Hepatocyte (in vitro differentiated cells): ENCODE measurements at regions not wholly inside any gene's neighbourhood (a gene's known extent, or its start where the extent isn't known, plus 50 kb on each side); places are given as distances from the start of the nearest gene placed in this dataset.

Source experiments
- DNase-seq: peaks from one replicate; pipeline ENCODE4 v3.0.0-alpha.2; 2016; ENCODE audit warnings: low spot score
- H2AFZ ChIP-seq: fragments of 200-600 bp; sonication (generic); 2 replicates; pipeline ENCODE4 v1.6.0; 2016; ENCODE audit warnings: antibody characterized with exemption, mild to moderate bottlenecking
- H3K27ac ChIP-seq: fragments of 200-600 bp; sonication (generic); 2 replicates; pipeline ENCODE4 v1.5.1; 2016; ENCODE audit warnings: mild to moderate bottlenecking
- H3K27me3 ChIP-seq: fragments of 200-600 bp; sonication (generic); 2 replicates; pipeline ENCODE4 v1.6.1; 2016
- H3K36me3 ChIP-seq: fragments of 200-600 bp; sonication (generic); replicated peaks from 2 replicates; pipeline ENCODE4 v1.5.1; 2016; ENCODE audit warnings: low read depth; ENCODE audit not compliant: insufficient read depth
- H3K4me1 ChIP-seq: fragments of 200-600 bp; sonication (generic); 2 replicates; pipeline ENCODE4 v1.5.1; 2016; ENCODE audit warnings: mild to moderate bottlenecking, moderate library complexity; ENCODE audit not compliant: insufficient read depth
- H3K4me2 ChIP-seq: fragments of 200-600 bp; sonication (generic); 2 replicates; pipeline ENCODE4 v1.6.0; 2016
- H3K4me3 ChIP-seq: fragments of 200-600 bp; sonication (generic); 2 replicates; pipeline ENCODE4 v1.5.1; 2016; ENCODE audit warnings: mild to moderate bottlenecking
- H3K79me2 ChIP-seq: fragments of 200-600 bp; sonication (generic); 2 replicates; pipeline ENCODE4 v1.6.0; 2017; ENCODE audit warnings: mild to moderate bottlenecking
- H3K9me2 ChIP-seq: fragments of 200-600 bp; sonication (generic); replicated peaks from 2 replicates; pipeline ENCODE4 v1.6.0; 2017; ENCODE audit warnings: mild to moderate bottlenecking; ENCODE audit not compliant: insufficient read depth
- H3K9me3 ChIP-seq: fragments of 200-600 bp; sonication (generic); 2 replicates; pipeline ENCODE4 v1.5.1; 2016; ENCODE audit warnings: low read depth, mild to moderate bottlenecking
- H4K20me1 ChIP-seq: fragments of 200-600 bp; sonication (generic); 2 replicates; pipeline ENCODE4 v1.6.0; 2016; ENCODE audit warnings: mild to moderate bottlenecking; ENCODE audit not compliant: insufficient read depth, poor library complexity, severe bottlenecking
- EZH2 ChIP-seq: fragments of 200-600 bp; sonication (generic); IDR thresholded peaks from 2 replicates; pipeline ENCODE4 v1.6.1; 2016; ENCODE audit warnings: antibody characterized with exemption, mild to moderate bottlenecking, borderline replicate concordance
- EZH2phosphoT487 ChIP-seq: fragments of 200-600 bp; sonication (generic); IDR thresholded peaks from one replicate; pipeline ENCODE4 v1.6.1; 2018; ENCODE audit warnings: antibody characterized with exemption, mild to moderate bottlenecking, low read depth, moderate library complexity; ENCODE audit not compliant: unreplicated experiment, severe bottlenecking
- WGBS: methylation state at CpG from one replicate; pipeline ENCODE4 v1.1.6; 2016; ENCODE audit warnings: low lambda C conversion rate; ENCODE audit errors: missing lambda C conversion rate; 5-methylcytosine and 5-hydroxymethylcytosine counted together
- TF ChIP-seq, protein P1 (sequence below): fragments of 200-600 bp; sonication (generic); IDR thresholded peaks from 2 replicates; pipeline ENCODE4 v1.5.1; 2016; ENCODE audit warnings: antibody characterized with exemption, mild to moderate bottlenecking; ENCODE audit not compliant: poor library complexity

DNA sequence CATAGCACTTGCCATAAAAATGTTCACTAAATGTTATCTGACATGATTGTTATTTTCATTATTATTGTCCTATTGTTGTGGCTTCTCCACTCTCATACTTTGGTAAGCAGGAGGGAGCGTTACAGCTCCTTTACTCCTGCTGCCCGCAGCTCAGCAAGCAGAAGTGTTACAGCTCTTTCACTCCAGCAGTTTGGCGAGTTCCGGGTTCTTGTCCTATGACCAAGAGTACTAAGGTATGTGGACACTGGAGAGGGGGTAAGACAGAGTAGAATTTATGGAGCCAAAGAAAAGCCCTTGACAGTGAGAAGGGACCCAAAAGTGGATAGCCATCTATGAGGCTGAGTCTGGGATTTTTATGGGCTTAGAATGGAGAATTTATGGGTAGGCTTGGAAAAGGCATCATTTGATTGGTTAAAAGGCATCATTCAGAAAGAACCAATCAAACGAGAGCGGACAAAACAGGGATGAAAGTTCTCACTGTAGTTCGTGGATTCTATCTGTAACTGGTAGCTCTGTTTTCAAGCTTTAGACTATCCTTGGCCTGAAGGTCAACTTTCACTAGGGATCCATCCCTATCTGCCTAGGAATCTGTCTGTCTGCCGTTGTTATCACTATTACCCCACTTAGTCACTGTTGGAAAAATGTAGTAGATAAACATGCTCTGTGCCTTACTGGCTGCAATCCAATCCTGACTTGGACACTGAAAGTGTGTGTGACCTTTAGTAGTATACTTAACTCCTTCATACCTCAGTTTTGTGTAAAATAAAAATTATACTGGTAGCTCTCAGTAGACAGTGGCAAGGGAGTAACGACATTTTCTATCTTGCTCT, 545.6 kb upstream of the LCORL start:
- no peak overlapping the region for H2AFZ ChIP-seq
- 66% methylated on average over 9 of the region's 9 CpGs for WGBS
- no peaks in the 10 kb centered on the region for H3K36me3 ChIP-seq
- peak; percentile 64 for DNase-seq
- H3K4me3 ChIP-seq, result no peak overlapping the region
- no peaks in the 10 kb centered on the region for H3K79me2 ChIP-seq
- H3K4me1 ChIP-seq, result no peaks in the 10 kb centered on the region
- no peaks in the 10 kb centered on the region for H4K20me1 ChIP-seq
- no peaks in the 10 kb centered on the region for H3K27me3 ChIP-seq
- H3K9me2 ChIP-seq, result no peaks in the 10 kb centered on the region
- no peaks in the 10 kb centered on the region for H3K9me3 ChIP-seq
- TF ChIP-seq EZH2, result no peak
- no peak for TF ChIP-seq EZH2phosphoT487
- TF ChIP-seq, protein P1, sequence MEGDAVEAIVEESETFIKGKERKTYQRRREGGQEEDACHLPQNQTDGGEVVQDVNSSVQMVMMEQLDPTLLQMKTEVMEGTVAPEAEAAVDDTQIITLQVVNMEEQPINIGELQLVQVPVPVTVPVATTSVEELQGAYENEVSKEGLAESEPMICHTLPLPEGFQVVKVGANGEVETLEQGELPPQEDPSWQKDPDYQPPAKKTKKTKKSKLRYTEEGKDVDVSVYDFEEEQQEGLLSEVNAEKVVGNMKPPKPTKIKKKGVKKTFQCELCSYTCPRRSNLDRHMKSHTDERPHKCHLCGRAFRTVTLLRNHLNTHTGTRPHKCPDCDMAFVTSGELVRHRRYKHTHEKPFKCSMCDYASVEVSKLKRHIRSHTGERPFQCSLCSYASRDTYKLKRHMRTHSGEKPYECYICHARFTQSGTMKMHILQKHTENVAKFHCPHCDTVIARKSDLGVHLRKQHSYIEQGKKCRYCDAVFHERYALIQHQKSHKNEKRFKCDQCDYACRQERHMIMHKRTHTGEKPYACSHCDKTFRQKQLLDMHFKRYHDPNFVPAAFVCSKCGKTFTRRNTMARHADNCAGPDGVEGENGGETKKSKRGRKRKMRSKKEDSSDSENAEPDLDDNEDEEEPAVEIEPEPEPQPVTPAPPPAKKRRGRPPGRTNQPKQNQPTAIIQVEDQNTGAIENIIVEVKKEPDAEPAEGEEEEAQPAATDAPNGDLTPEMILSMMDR, result no peak
- H3K4me2 ChIP-seq, result peak overlapping the region; percentile 21
- H3K27ac ChIP-seq, result no peak overlapping the region

DNA sequence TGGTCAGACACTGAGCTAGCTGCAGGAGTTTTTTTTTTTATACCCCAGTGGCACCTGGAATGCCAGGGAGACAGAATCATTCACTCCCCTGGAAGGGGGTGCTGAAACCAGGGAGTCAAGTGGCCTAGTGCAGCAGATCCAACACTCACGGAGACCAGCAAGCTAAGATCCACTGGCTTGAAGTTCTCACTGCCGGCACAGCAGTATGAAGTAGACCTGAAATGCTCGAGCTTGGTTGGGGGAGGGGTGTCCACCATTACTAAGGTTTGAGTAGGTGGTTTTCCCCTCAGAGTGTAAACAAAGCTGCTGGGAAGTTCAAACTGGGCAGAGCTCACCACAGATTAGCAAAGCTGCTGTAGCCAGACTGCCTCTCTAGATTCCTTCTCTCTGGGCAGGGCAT, 537.9 kb upstream of the LCORL start:
- Histone ChIP-seq H2AFZ (no peak overlapping the region), H3K4me2 (no peak overlapping the region), H3K9me3 (no peaks in the 10 kb centered on the region), H3K79me2 (no peaks in the 10 kb centered on the region), H3K27ac (no peak overlapping the region), H3K27me3 (no peaks in the 10 kb centered on the region), H3K4me1 (no peaks in the 10 kb centered on the region), H4K20me1 (no peaks in the 10 kb centered on the region), H3K4me3 (no peak overlapping the region), H3K9me2 (no peaks in the 10 kb centered on the region), H3K36me3 (no peaks in the 10 kb centered on the region)
- WGBS, result 66% methylated on average over 3 of the region's 3 CpGs
- DNase-seq, result no peak
- TF ChIP-seq EZH2phosphoT487, result no peak
- TF ChIP-seq, protein P1, result no peak
- TF ChIP-seq EZH2, result no peak

DNA sequence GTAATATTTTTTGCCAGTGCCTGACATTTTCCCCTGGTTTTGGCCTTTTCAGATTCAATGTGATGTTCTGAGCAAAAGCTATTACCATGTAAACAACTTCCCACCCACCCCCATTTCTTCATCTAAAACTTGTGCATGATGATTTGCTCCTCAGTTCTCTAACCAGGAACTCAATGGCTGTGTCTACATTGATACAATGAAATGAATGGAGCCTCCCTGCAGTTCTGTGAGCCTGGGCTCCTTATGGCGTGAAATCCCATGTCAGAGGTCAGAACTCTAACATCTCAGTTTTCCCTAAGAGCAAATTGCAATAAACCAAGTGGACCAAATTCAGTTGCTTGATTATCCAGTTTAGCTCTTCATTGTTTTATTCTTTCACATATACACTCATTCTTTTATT, 534.8 kb upstream of the LCORL start:
- WGBS, result 89% methylated on average over 1 of the region's 1 CpG
- Histone ChIP-seq H3K27ac (no peak overlapping the region), H3K9me2 (no peaks in the 10 kb centered on the region), H3K4me1 (no peaks in the 10 kb centered on the region), H3K27me3 (no peaks in the 10 kb centered on the region), H4K20me1 (no peaks in the 10 kb centered on the region), H3K4me2 (no peak overlapping the region), H3K9me3 (no peaks in the 10 kb centered on the region), H2AFZ (no peak overlapping the region), H3K36me3 (no peaks in the 10 kb centered on the region), H3K4me3 (no peak overlapping the region), H3K79me2 (no peaks in the 10 kb centered on the region)
- TF ChIP-seq, protein P1, result no peak
- TF ChIP-seq EZH2phosphoT487 (no peak), EZH2 (no peak)
- DNase-seq, result no peak
